Omental fat pad (tissue), 1 donor: ENCODE measurements at regions not wholly inside any gene's neighbourhood (a gene's known extent, or its start where the extent isn't known, plus 50 kb on each side); places are given as distances from the start of the nearest gene placed in this dataset.
A peak's percentile ranks its signal among the peaks of the same experiment; 100 is the strongest.
"Not testable (repeated sequence)": the region's sequence is repeated elsewhere in the genome, so short reads cannot be mapped to it uniquely, and the experiment has no call there.

Source experiments
- ATAC-seq: fragments of 150-250 bp; one replicate; pipeline ENCODE4 v1.9.1; 2016; ENCODE audit warnings: mild to moderate bottlenecking, moderate library complexity; ENCODE audit not compliant: low FRiP score
- DNase-seq: peaks from one replicate; pipeline ENCODE4 v3.0.0-alpha.2; 2019; ENCODE audit warnings: low spot score

DNA sequence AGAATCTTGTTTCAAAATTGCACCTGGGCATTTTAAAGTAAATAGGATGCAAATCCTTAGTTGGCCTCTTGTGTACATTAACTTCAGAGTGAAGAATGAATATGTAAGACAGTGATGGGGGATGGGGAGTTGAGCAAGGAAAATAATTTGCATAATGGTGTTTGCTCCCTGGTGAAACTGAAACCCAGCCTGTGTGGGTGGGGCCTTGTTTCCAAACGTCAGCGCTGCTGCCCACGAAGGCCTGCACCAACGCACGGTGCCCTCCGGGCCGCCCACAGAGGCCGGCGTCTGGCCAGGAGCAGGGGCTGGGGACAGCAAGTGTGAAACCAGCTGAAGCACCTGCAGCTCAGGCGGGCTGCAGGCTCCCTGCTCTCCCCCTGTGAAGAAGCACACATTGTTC, 262.0 kb upstream of the PLGLB2 start:
- peak; percentile 73 for ATAC-seq
- DNase-seq: not testable (repeated sequence)

GRCh38 chr2:87486413-87486812, 261.5 kb upstream of the PLGLB2 start:
- not testable (repeated sequence) for DNase-seq, ATAC-seq

DNA sequence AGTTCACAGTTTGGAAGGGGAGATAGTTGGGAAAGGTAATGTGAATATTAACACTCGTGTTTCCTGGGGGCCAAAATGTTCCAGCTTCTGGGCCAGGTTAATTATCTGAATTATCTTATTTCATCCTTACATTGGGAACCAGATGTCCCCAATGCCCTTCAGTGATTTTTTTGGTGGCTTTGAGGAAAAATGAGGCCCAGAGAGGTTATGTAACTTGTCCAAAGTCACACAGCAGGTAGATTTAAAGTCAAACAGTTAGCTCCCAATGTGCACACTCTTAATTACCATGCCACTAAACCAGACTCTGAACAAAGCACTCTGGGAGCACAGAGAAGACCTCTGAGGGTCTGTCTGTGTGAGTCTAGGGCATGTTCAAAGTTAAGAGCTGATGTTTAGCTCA, 259.9 kb upstream of the PLGLB2 start:
- not testable (repeated sequence) for DNase-seq, ATAC-seq

GRCh38 chr2:87488991-87489390, 258.9 kb upstream of the PLGLB2 start:
- ATAC-seq, DNase-seq: not testable (repeated sequence)

DNA sequence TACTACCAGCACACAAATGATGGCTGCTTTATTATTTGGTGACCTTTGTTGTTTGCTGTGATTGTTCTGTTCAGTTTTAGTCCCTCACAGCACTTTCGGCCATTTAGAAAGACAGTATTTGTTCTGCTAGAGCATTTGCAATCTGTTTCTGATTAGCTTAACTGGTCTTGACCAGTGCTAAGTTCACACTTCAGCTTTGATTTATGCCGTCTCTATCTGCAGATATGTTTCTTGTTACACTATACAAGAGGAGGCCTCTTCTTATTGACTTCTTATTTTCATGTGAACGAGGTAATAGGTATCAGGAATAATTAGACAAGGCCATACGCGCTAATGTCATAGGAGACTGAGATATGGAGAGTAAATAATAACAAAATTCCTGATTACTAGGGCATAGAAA, 253.0 kb upstream of the PLGLB2 start:
- not testable (repeated sequence) for DNase-seq, ATAC-seq

- not testable (repeated sequence) for ATAC-seq, DNase-seq
These were observed 252.4 kb upstream of the PLGLB2 start for GRCh38 chr2:87495455-87495854.

GRCh38 chr2:87496036-87497006, 251.6 kb upstream of the PLGLB2 start:
- ATAC-seq: peak; percentile 88

DNA sequence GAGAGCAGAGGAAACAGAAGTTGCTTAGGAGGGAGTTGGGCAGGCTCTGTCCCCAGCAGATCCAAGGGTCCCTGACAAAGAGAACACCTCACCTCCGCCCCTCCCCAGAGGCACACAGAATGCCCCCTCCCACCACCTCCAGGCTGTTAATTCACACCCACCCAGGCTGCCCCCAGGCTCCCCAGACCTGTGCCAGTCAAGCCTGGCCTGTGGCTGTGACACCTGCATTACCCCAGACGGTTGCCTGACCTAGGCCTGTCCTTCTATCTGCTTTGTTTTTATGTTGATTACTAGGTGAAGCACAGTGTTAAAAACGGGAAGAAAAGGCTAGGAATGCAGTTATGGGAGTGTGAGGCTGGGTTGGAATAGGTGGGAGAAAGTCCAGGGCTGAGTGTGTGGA, 250.8 kb upstream of the PLGLB2 start:
- not testable (repeated sequence) for ATAC-seq

More at GRCh38 chr2:87496036-87497006, 251.6 kb upstream of the PLGLB2 start:
- not testable (repeated sequence) for DNase-seq

GRCh38 chr2:87497700-87498099, 250.2 kb upstream of the PLGLB2 start:
- not testable (repeated sequence) for ATAC-seq, DNase-seq

More for the DNA sequence above, 250.8 kb upstream of the PLGLB2 start:
- DNase-seq: not testable (repeated sequence)

- not testable (repeated sequence) for DNase-seq, ATAC-seq
These were observed 249.6 kb upstream of the PLGLB2 start for GRCh38 chr2:87498169-87498853.

DNA sequence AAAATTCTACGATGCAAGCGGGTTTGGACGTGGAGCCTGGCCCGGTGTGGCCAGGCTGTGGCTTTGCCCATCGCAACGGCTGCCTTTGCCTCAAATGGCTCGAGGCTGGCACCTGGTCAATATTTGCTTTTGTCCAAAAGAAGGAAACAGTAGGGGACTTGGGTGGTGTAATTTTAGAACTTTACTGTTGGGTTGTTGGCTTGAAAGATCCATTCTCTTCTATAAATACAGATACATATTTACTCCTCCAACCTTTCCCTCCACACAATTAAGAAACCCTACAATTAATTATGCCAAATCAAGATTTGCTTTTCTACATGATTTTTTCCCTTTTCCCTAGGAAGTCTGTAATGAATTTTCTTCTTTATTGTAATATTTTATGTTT, 249.0 kb upstream of the PLGLB2 start:
- not testable (repeated sequence) for DNase-seq, ATAC-seq

DNA sequence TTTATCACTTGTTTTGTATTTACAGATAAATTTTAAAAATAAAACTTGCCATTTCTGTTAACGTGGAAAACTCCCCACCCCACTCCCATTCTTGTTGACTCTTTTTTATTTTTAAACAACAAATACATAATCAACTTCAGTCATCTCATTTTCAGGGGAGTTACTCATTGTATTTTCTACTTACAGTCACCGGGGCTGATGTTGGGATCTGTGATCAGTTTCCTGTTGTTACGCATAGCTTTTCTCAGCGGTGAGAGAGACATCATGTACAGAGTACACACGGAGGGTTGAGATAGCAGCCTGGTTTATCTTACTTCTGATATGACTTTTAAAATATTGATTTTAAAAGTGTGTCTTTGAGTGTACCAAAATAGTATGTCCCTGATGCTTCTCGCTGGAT, 248.0 kb upstream of the PLGLB2 start:
- DNase-seq, ATAC-seq: not testable (repeated sequence)

DNA sequence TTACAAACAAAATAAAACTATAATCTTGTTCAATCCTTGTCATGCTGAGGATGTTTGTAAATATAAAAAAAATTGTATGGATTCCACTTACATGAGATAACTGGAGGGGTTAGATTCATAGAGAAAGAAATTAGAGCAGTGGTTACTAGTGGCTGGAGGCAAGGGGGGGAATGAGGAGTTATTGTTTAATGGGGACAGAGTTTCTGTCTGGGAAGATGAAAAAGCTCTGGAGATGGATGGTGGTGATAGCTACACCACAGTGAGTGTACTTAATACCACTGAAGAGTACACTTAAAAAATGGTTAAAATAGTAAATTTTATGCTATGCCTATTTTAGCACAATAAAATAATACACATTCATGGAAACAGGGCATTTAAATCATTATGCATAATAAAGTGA, 247.5 kb upstream of the PLGLB2 start:
- not testable (repeated sequence) for DNase-seq, ATAC-seq

DNA sequence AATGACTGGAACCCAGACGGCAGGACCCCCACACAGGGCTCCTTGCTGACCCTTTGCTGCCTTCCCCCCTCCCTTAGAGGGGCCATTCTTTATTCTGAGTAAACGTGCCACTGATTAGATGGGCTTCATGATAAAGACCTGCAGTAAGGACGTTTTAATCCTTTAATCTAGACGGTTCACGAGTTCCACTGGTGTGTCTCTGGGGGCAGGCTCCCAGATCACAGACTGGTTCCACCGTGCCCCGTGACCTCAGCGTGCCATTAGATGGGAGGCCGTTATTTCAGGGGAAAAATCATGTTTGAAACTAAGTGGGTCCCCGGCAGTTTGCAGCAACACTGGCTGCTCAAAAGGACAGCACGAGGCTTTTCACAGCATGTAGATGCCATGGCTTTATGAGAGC, 246.9 kb upstream of the PLGLB2 start:
- not testable (repeated sequence) for ATAC-seq, DNase-seq

DNA sequence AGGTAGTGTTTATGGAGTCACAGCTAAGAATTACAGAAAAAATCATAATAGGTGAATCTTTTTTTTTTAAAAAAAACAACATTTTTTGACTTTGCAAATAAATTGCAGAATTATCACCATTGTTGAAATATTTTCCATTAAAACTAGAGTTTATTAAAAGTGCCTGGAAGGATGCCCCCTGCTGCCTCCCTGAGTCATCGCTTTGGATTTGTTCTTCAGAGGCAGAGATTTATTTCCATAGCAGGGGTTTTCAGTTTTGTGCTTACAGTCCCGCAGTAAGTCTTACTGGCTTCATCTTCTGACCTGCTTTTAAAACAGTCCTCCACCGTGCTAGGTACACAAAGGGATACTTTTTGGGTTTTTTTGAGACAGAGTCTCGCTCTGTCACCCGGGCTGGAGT, 244.9 kb upstream of the PLGLB2 start:
- not testable (repeated sequence) for ATAC-seq, DNase-seq

DNA sequence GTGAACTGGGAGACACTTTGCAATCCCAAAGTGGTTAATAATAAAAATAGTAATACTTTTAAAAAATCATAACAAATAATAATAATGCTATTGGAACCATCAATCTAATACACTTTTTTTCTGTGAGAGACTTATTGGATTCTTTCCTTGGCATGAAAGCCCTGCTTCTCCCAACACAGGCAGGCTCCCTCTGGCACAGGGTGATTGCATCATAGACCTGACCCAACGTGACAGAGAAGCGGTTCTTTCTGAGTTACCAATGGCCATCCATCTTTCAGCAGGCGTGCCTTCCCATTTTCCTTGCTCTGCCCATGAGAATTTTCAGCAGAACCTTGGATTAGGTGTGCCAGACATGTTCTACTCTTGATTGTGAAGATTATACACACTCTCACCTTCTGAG, 242.6 kb upstream of the PLGLB2 start:
- DNase-seq: not testable (repeated sequence)
- ATAC-seq: peak; percentile 27

DNA sequence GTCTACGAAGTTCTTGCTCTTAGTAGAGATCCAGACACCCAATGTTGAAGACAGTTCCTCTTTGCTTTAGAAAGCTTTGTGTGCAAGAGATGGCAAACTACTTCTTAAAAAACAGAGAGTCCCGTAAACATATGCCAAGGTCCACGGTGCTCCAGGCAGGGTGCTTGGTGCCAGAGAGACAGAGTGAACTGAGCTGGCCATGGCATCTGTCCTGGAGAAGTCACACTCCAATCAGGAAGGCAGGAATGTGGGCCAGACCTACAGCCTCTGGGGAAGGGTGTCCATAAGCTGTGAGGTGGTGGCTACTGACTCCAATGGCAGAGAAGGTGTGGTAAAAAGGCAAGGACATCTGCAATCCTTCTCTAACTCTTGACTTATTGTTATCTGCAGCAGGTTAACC, 242.0 kb upstream of the PLGLB2 start:
- not testable (repeated sequence) for DNase-seq, ATAC-seq

DNA sequence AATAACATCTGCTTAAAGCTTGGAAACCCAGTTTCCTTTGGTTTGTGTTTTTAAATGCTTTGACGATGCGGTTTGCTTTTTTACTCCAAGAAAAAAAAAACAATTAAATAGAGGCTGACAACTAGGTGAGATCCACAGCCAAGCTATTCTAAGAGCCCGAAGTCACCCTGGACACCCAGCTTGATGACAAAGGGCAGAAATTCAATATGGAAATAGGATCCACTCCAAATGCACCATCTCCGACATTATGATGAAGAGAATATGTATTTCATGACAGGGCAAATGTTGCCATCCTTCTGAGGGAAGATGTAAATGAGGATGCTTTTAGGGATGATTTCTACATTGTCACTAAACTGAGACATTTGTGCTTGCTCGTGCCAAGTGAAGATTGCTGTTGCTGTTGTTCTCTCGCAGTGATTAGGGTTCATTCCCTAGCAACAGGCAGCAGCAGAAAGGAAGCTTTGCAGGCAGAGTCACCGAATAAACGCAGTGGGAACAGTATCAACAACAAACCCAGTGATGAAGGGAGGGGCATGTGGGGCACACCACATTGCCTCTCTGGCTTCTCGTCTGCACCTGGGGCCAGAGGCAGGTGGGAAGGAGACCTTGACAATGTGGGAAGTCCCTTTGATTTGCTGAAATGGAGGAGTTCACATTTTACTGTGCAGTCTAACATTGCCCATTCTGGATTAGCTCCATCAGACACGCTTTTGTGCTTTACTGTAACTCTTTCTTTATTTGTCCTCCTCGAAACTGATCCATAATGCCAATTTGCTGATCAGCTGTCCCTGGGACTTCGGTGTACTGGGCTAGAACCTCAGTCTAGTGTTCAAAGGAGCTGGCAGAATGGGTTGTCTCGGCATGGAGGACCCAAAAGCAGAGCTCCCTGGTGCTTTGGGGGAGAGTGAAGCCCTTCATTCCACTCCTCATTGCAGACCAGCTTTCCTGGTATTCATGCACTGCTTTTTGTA, 240.2 kb upstream of the PLGLB2 start:
- ATAC-seq, DNase-seq: not testable (repeated sequence)

DNA sequence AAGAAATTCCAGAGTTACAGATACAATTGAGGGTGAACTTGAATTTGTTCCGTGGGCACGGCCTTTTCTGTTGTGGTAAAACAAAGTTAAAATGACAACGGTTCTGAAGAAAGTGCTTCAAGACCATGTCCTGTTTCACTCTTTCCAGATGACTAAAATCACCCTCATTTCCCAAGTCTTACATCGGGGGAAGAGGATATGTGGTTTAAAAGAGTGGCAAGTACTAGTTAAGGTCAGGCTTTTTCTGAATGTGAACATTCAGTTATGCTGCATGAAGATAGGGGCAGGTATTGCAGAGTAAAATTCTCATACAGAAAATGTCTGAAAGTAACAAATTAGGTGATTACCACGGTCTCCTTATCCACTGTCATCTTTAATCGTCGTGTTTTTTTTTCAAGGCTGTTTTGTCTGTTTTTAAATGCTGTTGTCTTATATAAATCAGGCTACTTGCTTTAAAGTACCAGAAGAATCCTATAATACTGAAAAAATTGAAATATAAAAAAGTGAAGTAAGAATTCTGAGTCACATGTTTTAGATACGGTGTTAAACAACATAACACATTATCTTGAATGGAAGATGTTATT, 236.6 kb upstream of the PLGLB2 start:
- not testable (repeated sequence) for DNase-seq, ATAC-seq
